ENCODE measurements at regions not wholly inside any gene's neighbourhood (a gene's known extent, or its start where the extent isn't known, plus 50 kb on each side); places are given as distances from the start of the nearest gene placed in this dataset.

GRCh38 chr3:150057227-150057626, 86.5 kb upstream of the PFN2 start:
- DNase-seq: no peak

- DNase-seq: peak; percentile 36
These were observed 84.6 kb upstream of the PFN2 start for GRCh38 chr3:150055332-150055731.

- no peak for DNase-seq
These were observed 83.9 kb upstream of the PFN2 start for GRCh38 chr3:150054635-150055034.

GRCh38 chr3:150050510-150050909, 79.8 kb upstream of the PFN2 start:
- no peak for DNase-seq

- DNase-seq: no peak
These were observed 78.6 kb upstream of the PFN2 start for GRCh38 chr3:150049317-150049716.

GRCh38 chr3:150041877-150042276, 71.2 kb upstream of the PFN2 start:
- no peak for DNase-seq

- no peak for DNase-seq
These were observed 69.4 kb upstream of the PFN2 start for GRCh38 chr3:150040097-150040496.

- no peak for DNase-seq
These were observed 68.1 kb upstream of the PFN2 start for GRCh38 chr3:150038830-150039229.

- DNase-seq: peak; percentile 12
These were observed 66.1 kb upstream of the PFN2 start for GRCh38 chr3:150036780-150037179.

- no peak for DNase-seq
These were observed 65.4 kb upstream of the PFN2 start for GRCh38 chr3:150035910-150036612.

- DNase-seq: no peak
These were observed 64.6 kb upstream of the PFN2 start for GRCh38 chr3:150035301-150035779.

GRCh38 chr3:150033721-150034120, 63.0 kb upstream of the PFN2 start:
- DNase-seq: no peak

GRCh38 chr3:150030841-150031240, 60.1 kb upstream of the PFN2 start:
- no peak for DNase-seq

GRCh38 chr3:150023239-150023636, 52.5 kb upstream of the PFN2 start:
- no peak for DNase-seq

- DNase-seq: peak; percentile 52
These were observed 51.9 kb upstream of the PFN2 start for GRCh38 chr3:150022381-150023238.

GRCh38 chr3:150020527-150020926, 49.8 kb upstream of the PFN2 start:
- DNase-seq: no peak
